DMS153 (cell line): ENCODE measurements at regions not wholly inside any gene's neighbourhood (a gene's known extent, or its start where the extent isn't known, plus 50 kb on each side); places are given as distances from the start of the nearest gene placed in this dataset.

Experiments used
- DNase-seq: peaks from one replicate; lab custom pipeline; 2025; lab: John Stamatoyannopoulos, UW

GRCh38 chr4:24417206-24417605, 167.1 kb downstream of the DHX15 start:
- no peak for DNase-seq

GRCh38 chr4:24416293-24416692, 168.1 kb downstream of the DHX15 start:
- DNase-seq = no peak

GRCh38 chr4:24413311-24413784, 171.0 kb downstream of the DHX15 start:
- DNase-seq = no peak

GRCh38 chr4:24411806-24412205, 172.5 kb downstream of the DHX15 start:
- DNase-seq = no peak

- DNase-seq = no peak
Observed at GRCh38 chr4:24411299-24411698, 173.1 kb downstream of the DHX15 start.

DNA sequence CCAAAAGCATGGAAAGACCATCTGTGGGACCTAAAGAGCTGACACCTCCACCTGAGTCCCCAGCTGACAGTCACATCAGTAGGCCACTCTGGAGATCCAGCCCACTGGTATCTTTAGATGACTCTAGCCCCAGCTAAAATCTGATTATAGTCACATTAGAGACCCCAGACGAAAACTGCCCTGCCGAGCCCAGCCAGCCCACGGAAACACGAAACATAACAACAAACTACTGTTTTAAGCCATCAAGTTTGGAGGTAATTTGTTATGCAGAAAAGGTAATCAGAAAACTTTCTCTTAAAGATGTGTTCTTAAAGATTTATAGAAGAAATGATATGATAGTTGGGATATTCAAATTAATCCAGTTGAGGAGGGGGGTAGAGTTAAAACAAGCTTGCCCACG, 175.7 kb downstream of the DHX15 start:
- no peak for DNase-seq

GRCh38 chr4:24405926-24406325, 178.4 kb downstream of the DHX15 start:
- no peak for DNase-seq

- DNase-seq = no peak
Observed at GRCh38 chr4:24405341-24405740, 179.0 kb downstream of the DHX15 start.

DNA sequence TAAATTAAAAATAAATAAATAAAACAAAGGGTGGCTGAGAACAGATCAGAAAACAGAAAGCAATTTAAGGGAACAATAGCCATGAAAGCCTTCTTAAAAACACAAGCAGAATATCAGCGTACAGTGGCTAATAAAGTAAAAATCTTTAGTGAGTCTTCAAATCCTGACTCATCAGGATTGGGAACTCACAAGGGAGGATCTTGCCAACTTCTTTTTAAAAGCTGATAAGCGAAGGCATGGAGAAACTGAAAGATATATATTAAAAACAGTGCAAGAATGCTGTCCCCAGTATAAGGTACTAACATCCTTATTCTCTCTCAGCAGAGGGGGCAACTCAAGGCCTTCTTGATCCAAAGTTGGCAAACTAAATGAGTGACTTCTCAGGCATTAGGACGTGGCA, 180.1 kb downstream of the DHX15 start:
- DNase-seq = no peak

- DNase-seq = no peak
Observed at GRCh38 chr4:24403265-24403664, 181.1 kb downstream of the DHX15 start.

DNA sequence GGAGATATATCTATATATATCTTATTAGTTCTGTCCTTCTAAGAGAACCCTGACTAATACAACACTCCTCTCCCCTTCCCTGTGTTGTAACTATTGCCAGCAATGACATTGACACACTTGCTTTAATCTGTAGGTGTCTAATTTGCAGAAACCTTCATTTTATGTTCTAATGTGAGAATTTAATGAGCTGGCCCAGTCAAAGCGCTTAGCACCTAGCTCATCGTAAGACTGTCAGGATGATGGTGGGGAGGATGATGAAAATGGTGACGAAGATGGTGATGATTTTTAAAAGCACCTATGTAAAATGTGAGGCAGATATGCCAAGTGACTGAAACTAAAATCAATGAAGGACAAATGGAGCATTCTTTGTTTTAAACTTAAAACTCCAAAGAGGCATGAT, 183.8 kb downstream of the DHX15 start:
- DNase-seq = no peak

- DNase-seq = no peak
Observed at GRCh38 chr4:24396988-24397387, 187.4 kb downstream of the DHX15 start.

GRCh38 chr4:24395937-24396336, 188.4 kb downstream of the DHX15 start:
- DNase-seq = no peak

- DNase-seq = no peak
Observed at GRCh38 chr4:24394041-24394440, 190.3 kb downstream of the DHX15 start.

GRCh38 chr4:24392613-24393012, 191.7 kb downstream of the DHX15 start:
- DNase-seq = no peak

- DNase-seq = no peak
Observed at GRCh38 chr4:24382381-24382780, 202.0 kb downstream of the DHX15 start.

DNA sequence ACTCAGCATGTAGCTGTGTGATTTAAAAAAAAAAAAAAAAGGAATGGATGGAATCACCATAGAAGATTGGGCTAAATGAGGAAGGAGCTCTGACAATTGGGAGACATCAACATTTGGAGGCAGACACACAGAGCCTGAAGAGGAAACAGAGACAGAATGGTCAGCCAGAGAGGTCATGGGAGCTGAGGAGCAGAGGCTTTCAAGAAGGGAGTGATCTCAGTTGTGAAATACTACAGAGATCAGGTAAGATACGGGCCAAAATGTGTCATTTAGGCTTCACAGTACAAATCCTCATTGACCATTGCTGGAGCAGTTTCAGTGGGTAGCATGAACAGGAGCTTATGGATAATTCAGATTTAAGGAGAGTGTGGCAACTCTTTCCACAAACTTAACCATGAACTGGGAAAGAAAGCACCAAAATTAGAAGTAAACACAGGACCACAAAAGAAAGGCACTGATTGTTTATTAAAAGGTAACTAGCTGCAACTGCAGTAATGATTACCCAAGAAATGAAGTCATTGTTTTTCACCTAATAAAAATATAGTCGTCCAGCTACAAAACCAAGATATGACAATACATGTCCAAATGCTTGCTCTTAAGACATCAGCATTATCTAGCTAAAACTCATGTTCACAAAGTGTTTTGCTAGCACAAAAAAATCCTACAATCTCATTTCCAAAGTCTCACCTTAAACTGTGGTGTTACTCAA, 203.2 kb downstream of the DHX15 start:
- no peak for DNase-seq

DNA sequence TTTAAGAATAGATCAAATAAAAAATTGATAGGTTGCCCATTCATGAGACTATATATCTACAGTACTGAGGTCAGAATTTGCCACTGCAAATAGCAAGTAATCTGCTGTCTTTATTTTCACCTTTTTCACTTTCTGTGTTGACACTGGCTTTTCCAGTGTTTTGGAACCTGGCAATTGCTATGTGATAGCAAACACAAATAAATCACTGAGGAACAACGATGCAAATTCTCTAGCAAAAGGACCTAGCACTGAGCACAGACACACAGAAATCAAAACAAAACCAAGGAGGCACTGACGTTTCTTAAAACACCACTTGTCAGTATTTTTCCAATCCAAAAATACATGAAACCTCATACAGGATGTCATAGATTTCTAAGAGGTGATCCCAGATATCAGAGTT, 210.7 kb downstream of the DHX15 start:
- DNase-seq = no peak

DNA sequence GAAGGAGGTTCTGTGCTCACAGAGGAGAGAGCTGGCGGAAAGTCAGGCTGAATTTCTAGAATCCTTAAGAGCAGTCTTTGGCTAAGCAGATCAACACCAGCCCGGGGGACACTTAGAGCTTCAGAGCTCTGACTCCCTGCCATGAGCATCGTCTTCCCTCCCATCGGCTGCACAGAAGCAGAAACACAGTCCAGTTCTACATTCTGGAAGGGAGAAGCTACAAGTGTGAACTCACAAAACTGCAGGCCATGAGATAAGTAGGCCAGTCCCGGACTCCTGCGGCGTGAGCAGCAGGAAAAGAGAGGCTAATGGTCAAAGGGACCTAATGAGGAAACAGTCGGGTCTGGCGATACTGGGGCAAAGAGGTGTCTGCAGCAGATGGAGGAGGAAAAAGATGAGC, 211.5 kb downstream of the DHX15 start:
- no peak for DNase-seq

GRCh38 chr4:24372341-24372740, 212.0 kb downstream of the DHX15 start:
- DNase-seq = no peak

GRCh38 chr4:24370421-24370820, 213.9 kb downstream of the DHX15 start:
- no peak for DNase-seq

DNA sequence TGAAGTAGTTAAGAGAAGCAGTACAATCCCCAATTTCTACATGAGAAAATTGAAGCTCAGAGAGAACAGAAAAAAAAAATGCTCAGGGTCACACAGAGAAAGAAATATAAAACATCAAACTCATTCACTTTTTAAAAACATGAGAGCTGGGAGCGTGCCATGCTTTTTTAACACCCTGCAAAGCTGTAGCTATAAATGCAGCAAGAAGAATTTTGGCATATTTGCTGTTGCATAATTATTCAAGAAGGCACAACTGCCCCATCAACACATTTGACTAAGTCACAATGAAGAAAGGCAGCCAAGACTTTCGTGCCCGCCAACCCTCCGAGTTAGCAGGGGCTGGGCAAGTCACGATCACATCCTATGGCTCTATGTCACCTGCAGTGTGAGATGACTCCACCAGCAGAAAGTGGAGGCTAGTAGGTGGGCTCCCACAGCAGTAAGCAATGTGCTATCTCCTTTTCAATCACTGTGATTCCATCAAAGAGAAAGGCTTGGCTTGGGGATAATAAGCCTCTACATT, 214.8 kb downstream of the DHX15 start:
- no peak for DNase-seq

DNA sequence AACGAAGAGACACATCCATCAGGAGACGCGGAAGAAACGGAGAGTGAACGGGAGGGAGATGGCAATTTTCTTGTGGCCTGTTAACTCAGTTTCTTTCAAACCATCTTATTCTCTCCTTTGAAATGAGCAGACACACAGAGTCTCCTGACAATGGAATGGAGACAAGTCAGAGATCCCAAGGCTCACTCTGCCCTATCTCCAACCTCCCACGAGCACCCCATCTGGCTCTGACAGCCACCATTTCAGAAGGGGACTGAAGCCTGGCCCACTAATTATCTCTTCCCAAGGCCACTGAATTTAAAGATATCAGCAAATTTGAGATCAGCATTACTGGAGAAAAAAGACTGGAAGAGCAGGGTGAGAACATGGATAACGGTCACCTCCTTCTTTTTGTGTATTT, 215.6 kb downstream of the DHX15 start:
- no peak for DNase-seq

DNA sequence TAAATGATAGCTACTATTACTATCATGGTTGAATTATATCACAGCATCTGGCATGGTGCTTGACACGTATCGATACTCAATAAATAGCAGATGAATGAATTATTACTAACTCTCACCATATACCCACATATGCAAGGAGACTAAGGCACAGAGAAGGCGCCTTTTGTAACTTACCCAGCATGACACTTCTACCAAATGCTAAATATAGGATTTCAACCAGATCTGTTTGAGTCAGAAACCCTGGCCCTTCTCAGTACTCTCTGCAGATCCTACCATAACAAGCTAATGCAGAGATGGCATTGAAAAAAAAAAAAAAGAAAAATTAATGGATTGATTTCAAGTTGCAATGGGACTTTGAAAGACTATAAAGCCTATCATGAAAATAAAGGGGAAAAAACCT, 219.5 kb downstream of the DHX15 start:
- no peak for DNase-seq
